Right lobe of liver (tissue), 6 donors: ENCODE measurements at regions not wholly inside any gene's neighbourhood (a gene's known extent, or its start where the extent isn't known, plus 50 kb on each side); places are given as distances from the start of the nearest gene placed in this dataset.
"Not testable (repeated sequence)": the region's sequence is repeated elsewhere in the genome, so short reads cannot be mapped to it uniquely, and the experiment has no call there.

ENCODE experiments used
- ATAC-seq, 4 donors: fragments of 200-7000 bp; cut with Tn5 transposase; one replicate each; pipeline ENCODE4 v1.9.1; 2020; ENCODE audit warnings: mild to moderate bottlenecking in 4 of 4, moderate library complexity in 4 of 4
- DNase-seq, 3 donors: peaks; one replicate each; pipeline ENCODE4 v3.0.0-alpha.2; 2020
- H3K27ac ChIP-seq, 3 donors: fragments of 200-600 bp; one replicate each; pipeline ENCODE4 v1.8.0; 2022
- H3K27me3 ChIP-seq, 2 donors: fragments of 200-600 bp; one replicate each; pipeline ENCODE4 v1.8.0; 2022
- H3K36me3 ChIP-seq, 4 donors: fragments of 200-600 bp; sonication (generic) in 1 of 4; one replicate each; pipeline versions ENCODE4 v1.5.1 to v1.8.0; 2017 to 2022; ENCODE audit warnings: control low read depth in 1 of 4
- H3K4me1 ChIP-seq, 4 donors: fragments of 200-600 bp; sonication (generic) in 1 of 4; one replicate each; pipeline versions ENCODE4 v1.5.1 to v1.8.0; 2017 to 2022; ENCODE audit warnings: control low read depth in 1 of 4
- H3K4me3 ChIP-seq, 3 donors: fragments of 200-600 bp; one replicate each; pipeline ENCODE4 v1.8.0; 2022
- H3K9me3 ChIP-seq, 4 donors: fragments of 200-600 bp; sonication (generic) in 1 of 4; one replicate each; pipeline versions ENCODE4 v1.5.1 to v1.8.0; 2017 to 2022; ENCODE audit warnings: control low read depth in 1 of 4
- CTCF ChIP-seq, 4 donors: fragments of 200-600 bp in 3 of 4; fragments of 450-650 bp in 1 of 4; IDR thresholded peaks; one replicate each; pipeline versions ENCODE4 v1.5.1 to v1.8.0; 2016 to 2022; ENCODE audit warnings: antibody characterized with exemption in 4 of 4, mild to moderate bottlenecking in 2 of 4
- POLR2A ChIP-seq: fragments of 450-650 bp; IDR thresholded peaks from one replicate; pipeline ENCODE4 v1.6.1; 2017; ENCODE audit warnings: antibody characterized with exemption, mild to moderate bottlenecking
- WGBS: methylation state at CpG from one replicate; pipeline ENCODE4 v1.1.6; 2018; ENCODE audit warnings: low coverage, low lambda C conversion rate; ENCODE audit not compliant: insufficient coverage; ENCODE audit errors: missing lambda C conversion rate; 5-methylcytosine and 5-hydroxymethylcytosine counted together
- intact Hi-C, 2 donors: fragments of 100-400 bp; cut with DNase I; formaldehyde crosslinking; loops; one replicate each; pipeline versions ENCODE4 v1.11.2 to v1.14.1; 2022
- donor health status: DM: no; HTN: yes; CAD: no.
- donor health status: DM: no; HTN: no; CAD: no.
- donor health status: DM: no; HTN: no; CAD: no.
- donor health status: DM: no; HTN: yes; CAD: no.
- donor health status: DM: no; HTN: yes; CAD: no.

GRCh38 chr20:22966787-22967464, 68.2 kb upstream of the SSTR4 start:
- TF ChIP-seq POLR2A (no peak), CTCF (IDR thresholded peaks at IDR 0.05) (no peak)
- Histone ChIP-seq H3K4me3 (no peak overlapping the region), H3K9me3 (no peaks in the 10 kb centered on the region), H3K36me3 (no peaks in the 10 kb centered on the region), H3K4me1 (no peaks in the 10 kb centered on the region), H3K27me3 (no peaks in the 10 kb centered on the region), H3K27ac (no peak overlapping the region)
- intact Hi-C loops, result no loop called here
- whole genome bisulfite sequencing, result 63% methylated on average over 3 of the region's 4 CpGs
- no peak for ATAC-seq
- no peak for DNase-seq

- intact Hi-C loops, H3K27me3 ChIP-seq, ATAC-seq, H3K4me1 ChIP-seq, H3K27ac ChIP-seq, H3K4me3 ChIP-seq, DNase-seq, H3K36me3 ChIP-seq, H3K9me3 ChIP-seq: not testable (repeated sequence)
- 60% methylated on average over 1 of the region's 2 CpGs for WGBS
These were observed 67.4 kb upstream of the SSTR4 start for GRCh38 chr20:22967706-22968105.

- WGBS, result 24% methylated on average over 1 of the region's 1 CpG
- ATAC-seq, H3K36me3 ChIP-seq, H3K27ac ChIP-seq, H3K9me3 ChIP-seq, intact Hi-C loops, H3K27me3 ChIP-seq, DNase-seq, H3K4me3 ChIP-seq, H3K4me1 ChIP-seq: not testable (repeated sequence)
These were observed 66.1 kb upstream of the SSTR4 start for GRCh38 chr20:22969031-22969430.

GRCh38 chr20:22971077-22971476, 64.0 kb upstream of the SSTR4 start:
- WGBS, result 45% methylated on average over 2 of the region's 2 CpGs
- ATAC-seq, intact Hi-C loops, H3K27me3 ChIP-seq, H3K9me3 ChIP-seq, DNase-seq, H3K27ac ChIP-seq, H3K4me3 ChIP-seq, H3K36me3 ChIP-seq, H3K4me1 ChIP-seq: not testable (repeated sequence)

GRCh38 chr20:22974354-22974753, 60.8 kb upstream of the SSTR4 start:
- no peaks in the 10 kb centered on the region for H3K27me3 ChIP-seq
- ATAC-seq, result peak; percentile 59 to 68 (median 63)
- no peaks in the 10 kb centered on the region for H3K36me3 ChIP-seq
- no peaks in the 10 kb centered on the region for H3K9me3 ChIP-seq
- H3K4me1 ChIP-seq, result no peaks in the 10 kb centered on the region
- intact Hi-C loops, result no loop called here
- H3K4me3 ChIP-seq, result no peak overlapping the region
- no peak for TF ChIP-seq POLR2A
- peak; percentile 44 to 65 (median 54) for TF ChIP-seq CTCF (IDR thresholded peaks at IDR 0.05)
- no peak for DNase-seq
- H3K27ac ChIP-seq, result no peak overlapping the region
- 7% methylated on average over 1 of the region's 1 CpG for WGBS

- Histone ChIP-seq H3K27me3 (no peaks in the 10 kb centered on the region), H3K4me1 (no peaks in the 10 kb centered on the region), H3K27ac (no peak overlapping the region), H3K9me3 (no peaks in the 10 kb centered on the region), H3K4me3 (no peak overlapping the region), H3K36me3 (no peaks in the 10 kb centered on the region)
- TF ChIP-seq CTCF (IDR thresholded peaks at IDR 0.05) (no peak), POLR2A (no peak)
- intact Hi-C loops, result no loop called here
- ATAC-seq, result no peak
- WGBS, result 57% methylated on average over 3 of the region's 4 CpGs
- no peak for DNase-seq
These were observed 57.9 kb upstream of the SSTR4 start for GRCh38 chr20:22977047-22977785.
